ENCODE measurements at regions not wholly inside any gene's neighbourhood (a gene's known extent, or its start where the extent isn't known, plus 50 kb on each side); places are given as distances from the start of the nearest gene placed in this dataset.

DNA sequence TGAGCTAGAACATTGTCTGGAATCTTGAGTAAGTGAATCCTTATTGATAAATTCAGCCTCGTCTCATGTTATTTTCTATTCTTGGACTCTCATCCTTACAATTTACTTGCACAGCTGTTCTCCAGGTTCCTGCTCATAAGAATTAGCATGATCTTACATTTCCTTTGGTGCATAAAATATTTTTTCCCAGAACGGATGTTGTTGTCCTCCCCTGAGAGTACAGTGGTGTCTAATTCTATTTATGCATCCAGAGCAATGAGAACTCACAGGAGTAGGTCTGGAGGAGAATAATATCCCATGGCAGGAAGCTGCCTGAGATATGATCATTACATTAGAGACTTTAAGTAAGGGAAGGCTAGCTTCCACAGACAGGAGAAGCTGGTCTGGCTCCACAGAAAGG, 178.4 kb upstream of the MAST4 start:
- H3K4me1 ChIP-seq (ENCODE audit: insufficient read depth, low read length) = no peaks in the 10 kb centered on the region
- no peaks in the 10 kb centered on the region for H3K36me3 ChIP-seq (ENCODE audit: insufficient read depth, low read length)
- no peaks in the 10 kb centered on the region for H3K9me3 ChIP-seq (ENCODE audit: low read length)
- H3K9ac ChIP-seq (ENCODE audit: low read length) = no peak overlapping the region
- no peaks in the 10 kb centered on the region for H3K27me3 ChIP-seq (ENCODE audit: control insufficient read depth in 1 of 2, insufficient read depth in 2 of 2, low read length in 2 of 2)
- H3K4me3 ChIP-seq (ENCODE audit: low read depth in 1 of 2, low read length in 2 of 2) = no peak overlapping the region
- H3K27ac ChIP-seq (ENCODE audit: low read depth, low read length) = no peak overlapping the region

- Histone ChIP-seq H3K4me3 (ENCODE audit: low read depth in 1 of 2, low read length in 2 of 2) (no peak overlapping the region), H3K4me1 (ENCODE audit: insufficient read depth, low read length) (no peaks in the 10 kb centered on the region), H3K9ac (ENCODE audit: low read length) (no peak overlapping the region), H3K9me3 (ENCODE audit: low read length) (no peaks in the 10 kb centered on the region), H3K36me3 (ENCODE audit: insufficient read depth, low read length) (no peaks in the 10 kb centered on the region), H3K27me3 (ENCODE audit: control insufficient read depth in 1 of 2, insufficient read depth in 2 of 2, low read length in 2 of 2) (no peaks in the 10 kb centered on the region), H3K27ac (ENCODE audit: low read depth, low read length) (no peak overlapping the region)
Observed at GRCh38 chr5:66423484-66423883, 172.7 kb upstream of the MAST4 start.

- no peaks in the 10 kb centered on the region for H3K9me3 ChIP-seq (ENCODE audit: low read length)
- no peaks in the 10 kb centered on the region for H3K36me3 ChIP-seq (ENCODE audit: insufficient read depth, low read length)
- H3K27me3 ChIP-seq (ENCODE audit: control insufficient read depth in 1 of 2, insufficient read depth in 2 of 2, low read length in 2 of 2) = no peaks in the 10 kb centered on the region
- H3K4me1 ChIP-seq (ENCODE audit: insufficient read depth, low read length) = no peaks in the 10 kb centered on the region
- H3K27ac ChIP-seq (ENCODE audit: low read depth, low read length) = no peak overlapping the region
- no peak overlapping the region for H3K4me3 ChIP-seq (ENCODE audit: low read depth in 1 of 2, low read length in 2 of 2)
- no peak overlapping the region for H3K9ac ChIP-seq (ENCODE audit: low read length)
Observed at GRCh38 chr5:66425842-66426241, 170.4 kb upstream of the MAST4 start.

GRCh38 chr5:66426259-66427138, 169.7 kb upstream of the MAST4 start:
- Histone ChIP-seq H3K4me1 (ENCODE audit: insufficient read depth, low read length) (no peaks in the 10 kb centered on the region), H3K27me3 (ENCODE audit: control insufficient read depth in 1 of 2, insufficient read depth in 2 of 2, low read length in 2 of 2) (no peaks in the 10 kb centered on the region), H3K27ac (ENCODE audit: low read depth, low read length) (no peak overlapping the region), H3K4me3 (ENCODE audit: low read depth in 1 of 2, low read length in 2 of 2) (no peak overlapping the region), H3K36me3 (ENCODE audit: insufficient read depth, low read length) (no peaks in the 10 kb centered on the region), H3K9me3 (ENCODE audit: low read length) (no peaks in the 10 kb centered on the region), H3K9ac (ENCODE audit: low read length) (no peak overlapping the region)

DNA sequence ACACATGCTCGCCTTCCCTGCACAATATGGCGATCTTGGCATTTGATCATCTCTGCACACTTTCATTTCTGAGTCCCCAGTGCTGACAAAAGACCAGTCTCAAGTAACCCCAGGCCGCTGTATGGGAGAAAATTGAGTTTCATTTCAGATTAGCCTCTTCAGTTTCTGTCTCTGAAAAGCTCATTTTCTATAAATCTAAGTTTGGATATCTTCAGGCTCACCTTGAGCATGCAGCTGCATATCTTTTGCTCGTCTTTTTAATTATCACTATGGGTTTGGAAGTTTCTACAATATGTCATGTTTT, 169.1 kb upstream of the MAST4 start:
- H3K36me3 ChIP-seq (ENCODE audit: insufficient read depth, low read length) = no peaks in the 10 kb centered on the region
- no peaks in the 10 kb centered on the region for H3K27me3 ChIP-seq (ENCODE audit: control insufficient read depth in 1 of 2, insufficient read depth in 2 of 2, low read length in 2 of 2)
- no peaks in the 10 kb centered on the region for H3K4me1 ChIP-seq (ENCODE audit: insufficient read depth, low read length)
- no peak overlapping the region for H3K9ac ChIP-seq (ENCODE audit: low read length)
- no peak overlapping the region for H3K4me3 ChIP-seq (ENCODE audit: low read depth in 1 of 2, low read length in 2 of 2)
- no peaks in the 10 kb centered on the region for H3K9me3 ChIP-seq (ENCODE audit: low read length)
- H3K27ac ChIP-seq (ENCODE audit: low read depth, low read length) = no peak overlapping the region

- no peaks in the 10 kb centered on the region for H3K36me3 ChIP-seq (ENCODE audit: insufficient read depth, low read length)
- H3K4me3 ChIP-seq (ENCODE audit: low read depth in 1 of 2, low read length in 2 of 2) = no peak overlapping the region
- H3K4me1 ChIP-seq (ENCODE audit: insufficient read depth, low read length) = peaks cover 1% of the 10 kb centered on the region
- H3K27ac ChIP-seq (ENCODE audit: low read depth, low read length) = no peak overlapping the region
- no peaks in the 10 kb centered on the region for H3K27me3 ChIP-seq (ENCODE audit: control insufficient read depth in 1 of 2, insufficient read depth in 2 of 2, low read length in 2 of 2)
- no peaks in the 10 kb centered on the region for H3K9me3 ChIP-seq (ENCODE audit: low read length)
- no peak overlapping the region for H3K9ac ChIP-seq (ENCODE audit: low read length)
Observed at GRCh38 chr5:66436721-66437120, 159.5 kb upstream of the MAST4 start.

DNA sequence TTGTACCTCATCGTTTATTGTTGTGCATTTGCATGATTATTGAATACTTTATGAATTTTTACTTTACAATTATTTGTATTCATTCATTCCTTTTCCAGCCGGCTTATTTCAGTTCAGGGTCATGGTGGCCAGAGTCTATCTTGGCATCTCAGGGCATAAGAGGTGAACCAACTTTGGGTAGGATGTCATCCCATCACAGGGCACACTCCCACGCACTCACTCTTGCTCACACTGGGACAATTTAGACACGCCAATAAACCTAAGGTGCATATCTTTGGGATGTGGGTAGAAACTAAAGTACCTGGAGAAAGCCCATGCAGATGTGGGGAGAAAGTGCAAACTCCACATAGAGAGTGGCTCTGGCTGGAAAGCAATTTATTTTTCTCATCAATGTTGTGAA, 158.1 kb upstream of the MAST4 start:
- Histone ChIP-seq H3K9me3 (ENCODE audit: low read length) (no peaks in the 10 kb centered on the region), H3K9ac (ENCODE audit: low read length) (no peak overlapping the region), H3K27me3 (ENCODE audit: control insufficient read depth in 1 of 2, insufficient read depth in 2 of 2, low read length in 2 of 2) (no peaks in the 10 kb centered on the region), H3K27ac (ENCODE audit: low read depth, low read length) (no peak overlapping the region), H3K4me3 (ENCODE audit: low read depth in 1 of 2, low read length in 2 of 2) (no peak overlapping the region), H3K4me1 (ENCODE audit: insufficient read depth, low read length) (peaks cover 5% of the 10 kb centered on the region), H3K36me3 (ENCODE audit: insufficient read depth, low read length) (no peaks in the 10 kb centered on the region)

DNA sequence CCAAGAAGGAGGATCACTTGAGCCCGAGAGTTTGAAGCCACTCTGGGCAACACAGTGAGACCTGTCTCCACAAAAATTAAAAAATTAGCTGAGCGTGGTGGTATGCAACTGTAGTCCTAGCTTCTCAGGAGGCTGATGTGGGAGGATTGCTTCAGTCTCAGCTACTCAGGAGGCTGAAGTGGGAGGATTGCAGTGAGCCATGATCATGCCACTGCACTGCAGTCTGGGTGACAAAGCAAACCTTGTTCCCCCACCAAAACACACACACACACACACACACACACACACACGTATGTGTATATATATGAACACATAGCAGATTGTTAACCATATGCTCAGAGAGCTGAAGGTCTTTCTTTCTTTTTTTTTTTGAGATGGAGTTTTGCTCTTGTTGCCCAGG, 157.5 kb upstream of the MAST4 start:
- no peaks in the 10 kb centered on the region for H3K27me3 ChIP-seq (ENCODE audit: control insufficient read depth in 1 of 2, insufficient read depth in 2 of 2, low read length in 2 of 2)
- no peak overlapping the region for H3K27ac ChIP-seq (ENCODE audit: low read depth, low read length)
- H3K9ac ChIP-seq (ENCODE audit: low read length) = no peak overlapping the region
- no peaks in the 10 kb centered on the region for H3K36me3 ChIP-seq (ENCODE audit: insufficient read depth, low read length)
- peaks cover 5% of the 10 kb centered on the region for H3K4me1 ChIP-seq (ENCODE audit: insufficient read depth, low read length)
- no peak overlapping the region for H3K4me3 ChIP-seq (ENCODE audit: low read depth in 1 of 2, low read length in 2 of 2)
- no peaks in the 10 kb centered on the region for H3K9me3 ChIP-seq (ENCODE audit: low read length)

DNA sequence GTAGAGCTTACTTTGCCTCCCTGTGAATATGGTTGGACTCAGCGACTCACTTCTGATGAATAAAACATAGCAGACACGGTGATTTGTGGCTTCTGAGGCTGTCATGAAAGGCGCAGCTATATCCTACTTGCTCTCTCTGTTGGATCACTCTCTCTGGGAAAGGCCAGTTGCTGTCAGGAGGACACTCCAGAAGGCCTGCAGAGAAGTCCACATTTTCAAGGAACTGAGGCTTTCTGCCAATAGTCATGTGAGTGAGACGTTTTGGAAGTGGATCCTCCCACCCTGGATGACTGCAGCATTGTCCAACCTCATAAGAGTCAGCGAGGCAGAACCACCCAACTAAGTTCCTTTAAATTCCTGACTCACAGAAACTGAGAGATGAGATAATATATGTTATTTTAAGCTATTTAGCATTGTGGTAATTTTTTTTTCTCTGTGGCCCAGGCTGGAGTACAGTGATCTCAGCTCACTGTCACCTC, 156.0 kb upstream of the MAST4 start:
- H3K27me3 ChIP-seq (ENCODE audit: control insufficient read depth in 1 of 2, insufficient read depth in 2 of 2, low read length in 2 of 2) = no peaks in the 10 kb centered on the region
- H3K4me3 ChIP-seq (ENCODE audit: low read depth in 1 of 2, low read length in 2 of 2) = no peak overlapping the region
- H3K27ac ChIP-seq (ENCODE audit: low read depth, low read length) = no peak overlapping the region
- no peak overlapping the region for H3K9ac ChIP-seq (ENCODE audit: low read length)
- H3K36me3 ChIP-seq (ENCODE audit: insufficient read depth, low read length) = no peaks in the 10 kb centered on the region
- H3K9me3 ChIP-seq (ENCODE audit: low read length) = no peaks in the 10 kb centered on the region
- peaks cover 5% of the 10 kb centered on the region for H3K4me1 ChIP-seq (ENCODE audit: insufficient read depth, low read length)

DNA sequence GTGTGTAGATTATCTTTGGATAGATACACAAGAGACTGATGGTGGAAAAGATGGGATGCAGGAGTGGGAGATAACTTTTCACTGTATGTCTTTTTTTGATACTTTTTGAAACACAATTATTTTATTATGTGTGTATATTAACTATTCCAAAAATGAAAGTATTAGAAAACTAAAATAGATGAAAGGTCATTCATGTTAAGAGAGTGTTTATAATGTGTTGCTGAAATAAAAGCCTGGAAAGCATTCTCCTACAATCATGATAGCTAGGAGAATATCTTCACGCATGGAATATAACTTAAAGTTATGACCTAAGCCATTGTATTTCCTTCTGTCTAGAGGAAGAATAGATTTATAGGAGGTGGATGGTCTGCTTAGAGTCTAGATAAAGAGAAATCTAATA, 154.8 kb upstream of the MAST4 start:
- Histone ChIP-seq H3K4me3 (ENCODE audit: low read depth in 1 of 2, low read length in 2 of 2) (no peak overlapping the region), H3K9ac (ENCODE audit: low read length) (no peak overlapping the region)

GRCh38 chr5:66442951-66443445, 153.2 kb upstream of the MAST4 start:
- no peak overlapping the region for H3K9ac ChIP-seq (ENCODE audit: low read length)
- no peaks in the 10 kb centered on the region for H3K27me3 ChIP-seq (ENCODE audit: control insufficient read depth in 1 of 2, insufficient read depth in 2 of 2, low read length in 2 of 2)
- H3K36me3 ChIP-seq (ENCODE audit: insufficient read depth, low read length) = no peaks in the 10 kb centered on the region
- no peaks in the 10 kb centered on the region for H3K9me3 ChIP-seq (ENCODE audit: low read length)
- no peak overlapping the region for H3K4me3 ChIP-seq (ENCODE audit: low read depth in 1 of 2, low read length in 2 of 2)
- H3K27ac ChIP-seq (ENCODE audit: low read depth, low read length) = no peak overlapping the region
- peaks cover 5% of the 10 kb centered on the region for H3K4me1 ChIP-seq (ENCODE audit: insufficient read depth, low read length)

More for the DNA sequence above, 154.8 kb upstream of the MAST4 start:
- Histone ChIP-seq H3K27me3 (ENCODE audit: control insufficient read depth in 1 of 2, insufficient read depth in 2 of 2, low read length in 2 of 2) (no peaks in the 10 kb centered on the region), H3K27ac (ENCODE audit: low read depth, low read length) (no peak overlapping the region), H3K4me1 (ENCODE audit: insufficient read depth, low read length) (peaks cover 5% of the 10 kb centered on the region), H3K9me3 (ENCODE audit: low read length) (no peaks in the 10 kb centered on the region), H3K36me3 (ENCODE audit: insufficient read depth, low read length) (no peaks in the 10 kb centered on the region)

Measured in muscle layer of colon (tissue), 2 donors.